SK-N-SH (cell line): ENCODE measurements at regions not wholly inside any gene's neighbourhood (a gene's known extent, or its start where the extent isn't known, plus 50 kb on each side); places are given as distances from the start of the nearest gene placed in this dataset.

Experiments used
- CTCF ChIP-seq: fragments of 200-600 bp; sonication (generic); IDR thresholded peaks from 2 replicates; pipeline ENCODE4 v1.6.1; 2017; ENCODE audit warnings: antibody characterized with exemption, mild to moderate bottlenecking, moderate library complexity
- EZH2phosphoT487 ChIP-seq: fragments of 200-600 bp; sonication (generic); IDR thresholded peaks from 2 replicates; pipeline ENCODE4 v1.6.1; 2017; ENCODE audit warnings: low read depth, mixed run types, mild to moderate bottlenecking, antibody characterized with exemption, moderate library complexity, borderline replicate concordance
- FOXM1 ChIP-seq: IDR thresholded peaks from 2 replicates; pipeline ENCODE4 v1.4.0; 2012; ENCODE audit warnings: low read depth, mild to moderate bottlenecking
- MAX ChIP-seq: IDR thresholded peaks from 2 replicates; pipeline ENCODE4 v1.4.0; 2012; ENCODE audit warnings: low read depth
- NFIC ChIP-seq: IDR thresholded peaks from 2 replicates; pipeline ENCODE4 v1.4.0; 2012; ENCODE audit warnings: borderline replicate concordance
- POLR2AphosphoS5 ChIP-seq: IDR thresholded peaks from 2 replicates; pipeline ENCODE4 v1.6.1; 2012; ENCODE audit warnings: low read depth, low read length
- RFX5 ChIP-seq: IDR thresholded peaks from 2 replicates; pipeline ENCODE4 v1.6.1; 2012; ENCODE audit warnings: mild to moderate bottlenecking, improper control_type of control experiment, low read length
- SMC3 ChIP-seq: IDR thresholded peaks from 2 replicates; pipeline ENCODE4 v1.6.1; 2012; ENCODE audit warnings: low read depth, low read length, improper control_type of control experiment
- USF1 ChIP-seq: IDR thresholded peaks from 2 replicates; pipeline ENCODE4 v1.4.0; 2012; ENCODE audit warnings: low read depth, borderline replicate concordance
- USF2 ChIP-seq: fragments of 150-350 bp; IDR thresholded peaks from 2 replicates; pipeline ENCODE4 v1.6.1; 2017; ENCODE audit warnings: antibody characterized with exemption, low read length, low read depth, borderline replicate concordance
- YY1 ChIP-seq: IDR thresholded peaks from 2 replicates; pipeline ENCODE4 v1.4.0; 2012; ENCODE audit warnings: low read depth, mild to moderate bottlenecking
- ZBTB33 ChIP-seq: IDR thresholded peaks from 2 replicates; pipeline ENCODE4 v1.4.0; 2012; ENCODE audit warnings: low read depth, borderline replicate concordance

GRCh38 chr14:106069804-106070625 is 543.6 kb downstream of the TMEM121 start:
- TF ChIP-seq CTCF: no peak
- TF ChIP-seq YY1: no peak
- no peak for TF ChIP-seq RFX5
- TF ChIP-seq FOXM1: no peak
- TF ChIP-seq USF1: no peak
- no peak for TF ChIP-seq SMC3
- TF ChIP-seq NFIC: no peak
- TF ChIP-seq POLR2AphosphoS5: no peak
- no peak for TF ChIP-seq MAX
- TF ChIP-seq ZBTB33: no peak
- no peak for TF ChIP-seq USF2
- no peak for TF ChIP-seq EZH2phosphoT487
